GM12875 (cell line): ENCODE measurements at regions not wholly inside any gene's neighbourhood (a gene's known extent, or its start where the extent isn't known, plus 50 kb on each side); places are given as distances from the start of the nearest gene placed in this dataset.

Experiments
- H3K4me3 ChIP-seq: one replicate; pipeline ENCODE4 v1.5.1; 2011; ENCODE audit warnings: low read depth, low read length, control low read depth
- TF ChIP-seq, protein P1 (sequence below): IDR thresholded peaks from 2 replicates; pipeline ENCODE4 v1.5.1; 2011; ENCODE audit warnings: low read depth, mild to moderate bottlenecking, control low read depth, inconsistent platforms, low read length, moderate library complexity, borderline replicate concordance; ENCODE audit not compliant: insufficient read depth

GRCh38 chr20:60930023-60930790 lies 321.9 kb upstream of the CDH4 start:
- TF ChIP-seq, protein P1, sequence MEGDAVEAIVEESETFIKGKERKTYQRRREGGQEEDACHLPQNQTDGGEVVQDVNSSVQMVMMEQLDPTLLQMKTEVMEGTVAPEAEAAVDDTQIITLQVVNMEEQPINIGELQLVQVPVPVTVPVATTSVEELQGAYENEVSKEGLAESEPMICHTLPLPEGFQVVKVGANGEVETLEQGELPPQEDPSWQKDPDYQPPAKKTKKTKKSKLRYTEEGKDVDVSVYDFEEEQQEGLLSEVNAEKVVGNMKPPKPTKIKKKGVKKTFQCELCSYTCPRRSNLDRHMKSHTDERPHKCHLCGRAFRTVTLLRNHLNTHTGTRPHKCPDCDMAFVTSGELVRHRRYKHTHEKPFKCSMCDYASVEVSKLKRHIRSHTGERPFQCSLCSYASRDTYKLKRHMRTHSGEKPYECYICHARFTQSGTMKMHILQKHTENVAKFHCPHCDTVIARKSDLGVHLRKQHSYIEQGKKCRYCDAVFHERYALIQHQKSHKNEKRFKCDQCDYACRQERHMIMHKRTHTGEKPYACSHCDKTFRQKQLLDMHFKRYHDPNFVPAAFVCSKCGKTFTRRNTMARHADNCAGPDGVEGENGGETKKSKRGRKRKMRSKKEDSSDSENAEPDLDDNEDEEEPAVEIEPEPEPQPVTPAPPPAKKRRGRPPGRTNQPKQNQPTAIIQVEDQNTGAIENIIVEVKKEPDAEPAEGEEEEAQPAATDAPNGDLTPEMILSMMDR: no peak
- H3K4me3 ChIP-seq: no peak overlapping the region

GRCh38 chr20:60931696-60932095 lies 320.4 kb upstream of the CDH4 start:
- TF ChIP-seq, protein P1: no peak
- H3K4me3 ChIP-seq: no peak overlapping the region

DNA sequence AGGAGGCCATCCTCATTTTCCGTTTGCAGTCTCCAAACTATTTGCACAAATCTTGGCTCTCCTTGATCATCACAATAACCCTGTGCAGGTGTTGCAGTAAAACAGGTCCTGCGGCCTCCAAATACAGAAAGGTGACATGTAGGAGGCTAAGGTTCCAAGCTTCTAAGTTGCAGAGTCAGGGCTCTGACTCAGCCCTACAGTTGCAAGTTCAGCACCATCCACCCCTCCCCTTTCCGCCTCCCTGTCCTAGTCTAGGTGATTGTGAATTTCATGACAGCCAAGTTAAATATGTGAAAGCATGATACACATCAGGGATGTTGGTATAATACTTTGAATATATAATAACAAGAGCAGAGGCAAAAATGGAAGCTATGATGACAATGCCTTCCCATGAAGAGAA lies 317.3 kb upstream of the CDH4 start:
- TF ChIP-seq, protein P1: no peak
- H3K4me3 ChIP-seq: no peak overlapping the region

GRCh38 chr20:60935971-60936370 lies 316.1 kb upstream of the CDH4 start:
- H3K4me3 ChIP-seq: no peak overlapping the region
- TF ChIP-seq, protein P1: no peak

DNA sequence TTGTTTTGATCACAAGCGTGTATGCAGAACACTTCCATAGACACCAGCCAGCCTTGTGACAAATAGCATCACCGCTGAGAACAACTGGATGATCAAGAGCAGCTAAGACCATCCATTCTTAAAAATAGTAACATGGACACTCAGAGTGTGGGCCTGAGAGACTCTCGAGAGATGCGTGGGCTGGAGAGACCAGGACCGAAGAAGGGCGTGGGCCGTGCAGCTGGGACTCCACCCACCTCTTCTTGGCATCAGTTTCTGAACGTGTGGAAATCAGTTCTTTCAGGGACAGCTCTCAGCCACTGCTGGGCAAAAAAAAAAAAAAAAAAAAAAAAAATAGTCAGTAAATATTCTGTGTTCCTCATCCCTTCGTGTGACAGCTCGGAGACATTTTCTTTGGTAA lies 314.5 kb upstream of the CDH4 start:
- H3K4me3 ChIP-seq: no peak overlapping the region
- TF ChIP-seq, protein P1: no peak

GRCh38 chr20:60941379-60941778 lies 310.7 kb upstream of the CDH4 start:
- no peak overlapping the region for H3K4me3 ChIP-seq
- TF ChIP-seq, protein P1: no peak

GRCh38 chr20:60947819-60948218 lies 304.2 kb upstream of the CDH4 start:
- TF ChIP-seq, protein P1: no peak
- H3K4me3 ChIP-seq: no peak overlapping the region
